HG03095 (cell line): ENCODE measurements at regions not wholly inside any gene's neighbourhood (a gene's known extent, or its start where the extent isn't known, plus 50 kb on each side); places are given as distances from the start of the nearest gene placed in this dataset.

ENCODE experiments used
- ATAC-seq: cut with Tn5 transposase; IDR thresholded peaks from one replicate; pipeline ENCODE4 v1.9.1; 2021; ENCODE audit warnings: moderate library complexity; ENCODE audit not compliant: unreplicated experiment

- no peak for ATAC-seq
Observed at GRCh38 chr5:81914696-81915095, 57.1 kb upstream of the ATG10 start.

- ATAC-seq = no peak
Observed at GRCh38 chr5:81912933-81913332, 58.9 kb upstream of the ATG10 start.

GRCh38 chr5:81909677-81910076 lies 62.1 kb upstream of the ATG10 start:
- ATAC-seq = no peak

GRCh38 chr5:81908771-81909170 lies 63.1 kb upstream of the ATG10 start:
- no peak for ATAC-seq

GRCh38 chr5:81908044-81908443 lies 63.8 kb upstream of the ATG10 start:
- no peak for ATAC-seq

- ATAC-seq = no peak
Observed at GRCh38 chr5:81907012-81907635, 64.7 kb upstream of the ATG10 start.

- ATAC-seq = no peak
Observed at GRCh38 chr5:81906086-81906485, 65.7 kb upstream of the ATG10 start.

- no peak for ATAC-seq
Observed at GRCh38 chr5:81904861-81905260, 67.0 kb upstream of the ATG10 start.

GRCh38 chr5:81904166-81904565 lies 67.7 kb upstream of the ATG10 start:
- no peak for ATAC-seq

GRCh38 chr5:81901586-81901985 lies 70.2 kb upstream of the ATG10 start:
- no peak for ATAC-seq

GRCh38 chr5:81899123-81899522 lies 72.7 kb upstream of the ATG10 start:
- ATAC-seq = no peak

GRCh38 chr5:81898403-81898802 lies 73.4 kb upstream of the ATG10 start:
- ATAC-seq = no peak

GRCh38 chr5:81896764-81897163 lies 75.1 kb upstream of the ATG10 start:
- ATAC-seq = no peak

GRCh38 chr5:81895307-81895706 lies 76.5 kb upstream of the ATG10 start:
- no peak for ATAC-seq

GRCh38 chr5:81893961-81894360 lies 77.9 kb upstream of the ATG10 start:
- ATAC-seq = no peak

GRCh38 chr5:81884871-81885270 lies 87.0 kb upstream of the ATG10 start:
- no peak for ATAC-seq

- no peak for ATAC-seq
Observed at GRCh38 chr5:81883371-81883770, 88.5 kb upstream of the ATG10 start.

- ATAC-seq = no peak
Observed at GRCh38 chr5:81881595-81881994, 90.2 kb upstream of the ATG10 start.

- ATAC-seq = no peak
Observed at GRCh38 chr5:81879936-81880335, 91.9 kb upstream of the ATG10 start.

- ATAC-seq = no peak
Observed at GRCh38 chr5:81878333-81878732, 93.5 kb upstream of the ATG10 start.

- ATAC-seq = no peak
Observed at GRCh38 chr5:81866994-81867393, 104.8 kb upstream of the ATG10 start.

- no peak for ATAC-seq
Observed at GRCh38 chr5:81860778-81861177, 109.9 kb upstream of the SSBP2 start.

GRCh38 chr5:81859624-81860023 lies 108.7 kb upstream of the SSBP2 start:
- no peak for ATAC-seq
